Heart left ventricle (tissue), 16 donors: ENCODE measurements at regions not wholly inside any gene's neighbourhood (a gene's known extent, or its start where the extent isn't known, plus 50 kb on each side); places are given as distances from the start of the nearest gene placed in this dataset.

ENCODE experiments used
- ATAC-seq, 4 donors: fragments of 200-7000 bp; cut with Tn5 transposase; one replicate each; pipeline ENCODE4 v1.9.1; 2020 to 2022; ENCODE audit warnings: moderate library complexity in 4 of 4, mild to moderate bottlenecking in 3 of 4, moderate number of reproducible peaks in 1 of 4
- DNase-seq, 5 donors: peaks; one replicate each; pipeline ENCODE4 v3.0.0-alpha.2; 2020
- H3K27ac ChIP-seq, 12 donors: fragments of 200-600 bp; sonication (generic) in 4 of 12; one replicate each; pipeline versions ENCODE4 v1.5.0 to v1.8.0; 2016 to 2022; ENCODE audit warnings: mild to moderate bottlenecking in 2 of 12
- H3K27me3 ChIP-seq, 9 donors: fragments of 200-600 bp; sonication (generic) in 2 of 9; one replicate each; pipeline versions ENCODE4 v1.5.1 to v1.8.0; 2016 to 2022; ENCODE audit warnings: mild to moderate bottlenecking in 3 of 9
- H3K36me3 ChIP-seq, 9 donors: fragments of 200-600 bp; sonication (generic) in 2 of 9; one replicate each; pipeline versions ENCODE4 v1.5.0 to v1.8.0; 2018 to 2022; ENCODE audit warnings: mild to moderate bottlenecking in 2 of 9
- H3K4me1 ChIP-seq, 12 donors: fragments of 200-600 bp; sonication (generic) in 4 of 12; one replicate each; pipeline versions ENCODE4 v1.5.0 to v1.8.0; 2016 to 2022; ENCODE audit warnings: mild to moderate bottlenecking in 3 of 12
- H3K4me3 ChIP-seq, 12 donors: fragments of 200-600 bp; sonication (generic) in 4 of 12; one replicate each; pipeline versions ENCODE4 v1.5.0 to v1.8.0; 2017 to 2022; ENCODE audit warnings: mild to moderate bottlenecking in 9 of 12, moderate library complexity in 4 of 12
- H3K9me3 ChIP-seq, 12 donors: fragments of 200-600 bp; sonication (generic) in 4 of 12; one replicate each; pipeline versions ENCODE4 v1.5.0 to v1.8.0; 2016 to 2022; ENCODE audit warnings: mild to moderate bottlenecking in 1 of 12
- CTCF ChIP-seq, 12 donors: fragments of 200-600 bp; sonication (generic) in 4 of 12; IDR thresholded peaks; one replicate each; pipeline versions ENCODE4 v1.5.0 to v1.8.0; 2018 to 2022; ENCODE audit warnings: antibody characterized with exemption in 12 of 12, mild to moderate bottlenecking in 5 of 12
- POLR2A ChIP-seq, 2 donors: fragments of 450-650 bp; IDR thresholded peaks; one replicate each; pipeline ENCODE4 v1.6.1; 2017; ENCODE audit warnings: antibody characterized with exemption in 2 of 2, mild to moderate bottlenecking in 2 of 2, moderate library complexity in 2 of 2
- WGBS, 4 donors: extraction: QIAGEN DNeasy Blood & Tissue Kit in 2 of 4; methylation state at CpG; one replicate each; pipeline versions ENCODE4 v1.1.5 to v1.1.7; 2013 to 2018; 5-methylcytosine and 5-hydroxymethylcytosine counted together
- intact Hi-C, 10 donors: fragments of 100-400 bp; cut with DNase I; formaldehyde crosslinking; loops; one replicate each; pipeline versions ENCODE4 v1.11.1 to v1.14.2; 2022
- donor health status: ischemic (EF 13 %, LVEDD 7.1; RV severe dilation, severe dysfunction).
- donor health status: healthy with polysubstance abuse.
- donor health status: DM: no; HTN: yes; CAD: no.
- donor health status: DM: no; HTN: no; CAD: no.
- donor health status: ischemic (EF 25% LVEDD 6.9; RV normal size, moderate dysfunction).
- donor health status: ischemic (EF 25% LVEDD 5.7; RV mildly dilated, moderate dysfunction).
- donor health status: healthy.
- donor health status: DM: yes; HTN: yes; CAD: no.
- donor health status: ischemic (EF 35%, LVEDD 5.7; RV mildly dilated, moderate dysfunction).
- donor health status: nonischemic (EF 11% LVEDD 7.7; RV severe dilation, severe dysfunction).
- donor health status: DM: yes; HTN: yes; CAD: no.
- donor health status: PGD.
- donor health status: ischemic (EF 29% LVEDD 5.4; RV normal size, mild dysfunction).
- donor health status: nonischemic (EF 23%, LVEDD 6.1; RV moderate dilation, normal function).

- Histone ChIP-seq H3K27ac (no peak overlapping the region), H3K4me3 (no peak overlapping the region), H3K4me1 (no peaks in the 10 kb centered on the region), H3K36me3 (no peaks in the 10 kb centered on the region), H3K27me3 (no peaks in the 10 kb centered on the region), H3K9me3 (no peaks in the 10 kb centered on the region)
- DNase-seq (no peak), ATAC-seq (no peak)
- WGBS, 4 donors, result 47 to 68% (median 54%) methylated on average over 1 of the region's 1 CpG
- intact Hi-C loops, result no loop called here
- no peak for TF ChIP-seq CTCF (IDR thresholded peaks at IDR 0.05)
- TF ChIP-seq POLR2A (IDR thresholded peaks at IDR 0.05), result no peak
These were observed 664.8 kb upstream of the API5 start for GRCh38 chr11:42646959-42647358.

GRCh38 chr11:42647993-42648392 is 663.8 kb upstream of the API5 start:
- H3K27me3 ChIP-seq, result no peaks in the 10 kb centered on the region
- no peaks in the 10 kb centered on the region for H3K36me3 ChIP-seq
- TF ChIP-seq POLR2A (IDR thresholded peaks at IDR 0.05), result no peak
- no peak for TF ChIP-seq CTCF (IDR thresholded peaks at IDR 0.05)
- H3K4me1 ChIP-seq, result no peaks in the 10 kb centered on the region
- WGBS, 4 donors, result 56 to 66% (median 60%) methylated on average over 3 of the region's 3 CpGs
- no peak overlapping the region for H3K27ac ChIP-seq
- DNase-seq (no peak), ATAC-seq (no peak)
- intact Hi-C loops, result no loop called here
- H3K4me3 ChIP-seq, result no peak overlapping the region
- no peaks in the 10 kb centered on the region for H3K9me3 ChIP-seq

- Histone ChIP-seq H3K4me1 (no peaks in the 10 kb centered on the region), H3K4me3 (no peak overlapping the region), H3K27me3 (no peaks in the 10 kb centered on the region), H3K27ac (no peak overlapping the region), H3K9me3 (peaks cover 0 to 7% (median 0%) of the 10 kb centered on the region in 12 donors), H3K36me3 (no peaks in the 10 kb centered on the region)
- ATAC-seq, result no peak
- no peak for DNase-seq
- intact Hi-C loops, result no loop called here
- TF ChIP-seq POLR2A (IDR thresholded peaks at IDR 0.05) (no peak), CTCF (IDR thresholded peaks at IDR 0.05) (no peak)
These were observed 660.2 kb upstream of the API5 start for GRCh38 chr11:42651621-42652020.

- DNase-seq (no peak), ATAC-seq (no peak)
- Histone ChIP-seq H3K27me3 (no peaks in the 10 kb centered on the region), H3K36me3 (no peaks in the 10 kb centered on the region), H3K4me3 (no peak overlapping the region), H3K27ac (no peak overlapping the region), H3K4me1 (no peaks in the 10 kb centered on the region), H3K9me3 (peaks cover 0 to 7% (median 0%) of the 10 kb centered on the region in 12 donors)
- intact Hi-C loops, result no loop called here
- TF ChIP-seq CTCF (IDR thresholded peaks at IDR 0.05) (no peak), POLR2A (IDR thresholded peaks at IDR 0.05) (no peak)
- 76 to 89% (median 83%) methylated on average over 3 of the region's 3 CpGs for WGBS, 4 donors
These were observed 654.6 kb upstream of the API5 start for GRCh38 chr11:42657169-42657568.
